HEK293 (cell line): ENCODE measurements at regions not wholly inside any gene's neighbourhood (a gene's known extent, or its start where the extent isn't known, plus 50 kb on each side); places are given as distances from the start of the nearest gene placed in this dataset.

Experiments
- GFI1B ChIP-seq: fragments of 450-650 bp; formaldehyde crosslinking; IDR thresholded peaks from 2 replicates; pipeline ENCODE4 v1.5.1; 2016; ENCODE audit warnings: missing biosample characterization, missing genetic modification characterization
- OVOL3 ChIP-seq: fragments of 450-650 bp; formaldehyde crosslinking; IDR thresholded peaks from 2 replicates; pipeline ENCODE4 v1.5.1; 2016; ENCODE audit warnings: missing biosample characterization, missing genetic modification characterization
- REST ChIP-seq: fragments of 450-650 bp; formaldehyde crosslinking; IDR thresholded peaks from 2 replicates; pipeline ENCODE4 v1.5.1; 2016; ENCODE audit warnings: missing biosample characterization, missing genetic modification characterization
- ZBTB8A ChIP-seq: fragments of 450-650 bp; formaldehyde crosslinking; IDR thresholded peaks from 2 replicates; pipeline ENCODE4 v1.5.1; 2016; ENCODE audit warnings: missing biosample characterization, missing genetic modification characterization
- ZNF121 ChIP-seq: fragments of 450-650 bp; formaldehyde crosslinking; IDR thresholded peaks from 2 replicates; pipeline ENCODE4 v1.5.1; 2016; ENCODE audit warnings: missing biosample characterization, missing genetic modification characterization
- ZNF140 ChIP-seq: fragments of 450-650 bp; formaldehyde crosslinking; IDR thresholded peaks from 2 replicates; pipeline ENCODE4 v1.5.1; 2016; ENCODE audit warnings: missing biosample characterization, missing genetic modification characterization
- ZNF19 ChIP-seq: fragments of 450-650 bp; formaldehyde crosslinking; IDR thresholded peaks from 2 replicates; pipeline ENCODE4; 2016; ENCODE audit warnings: missing biosample characterization, missing genetic modification characterization, low read depth
- ZNF202 ChIP-seq: fragments of 450-650 bp; formaldehyde crosslinking; IDR thresholded peaks from 2 replicates; pipeline ENCODE4 v1.5.1; 2016; ENCODE audit warnings: missing biosample characterization, missing genetic modification characterization, borderline replicate concordance
- ZNF266 ChIP-seq: fragments of 450-650 bp; formaldehyde crosslinking; IDR thresholded peaks from 2 replicates; pipeline ENCODE4 v1.5.1; 2016; ENCODE audit warnings: missing biosample characterization, missing genetic modification characterization, low read depth
- ZNF292 ChIP-seq: fragments of 450-650 bp; formaldehyde crosslinking; IDR thresholded peaks from 2 replicates; pipeline ENCODE4 v1.5.1; 2016; ENCODE audit warnings: low read depth, missing biosample characterization, missing genetic modification characterization, borderline replicate concordance
- ZNF341 ChIP-seq: fragments of 450-650 bp; formaldehyde crosslinking; IDR thresholded peaks from 2 replicates; pipeline ENCODE4; 2016; ENCODE audit warnings: low read depth, missing biosample characterization, missing genetic modification characterization
- ZNF426 ChIP-seq: fragments of 450-650 bp; formaldehyde crosslinking; IDR thresholded peaks from 2 replicates; pipeline ENCODE4 v1.5.1; 2017; ENCODE audit warnings: missing biosample characterization, missing genetic modification characterization, mild to moderate bottlenecking, inconsistent platforms, moderate library complexity
- ZNF433 ChIP-seq: fragments of 450-650 bp; formaldehyde crosslinking; IDR thresholded peaks from 2 replicates; pipeline ENCODE4 v1.5.1; 2016; ENCODE audit warnings: missing biosample characterization, missing genetic modification characterization, low read depth
- ZNF510 ChIP-seq: fragments of 450-650 bp; formaldehyde crosslinking; IDR thresholded peaks from 2 replicates; pipeline ENCODE4 v1.5.1; 2018; ENCODE audit warnings: mild to moderate bottlenecking, missing genetic modification characterization, missing biosample characterization; ENCODE audit not compliant: insufficient replicate concordance
- ZNF518A ChIP-seq: fragments of 450-650 bp; formaldehyde crosslinking; conservative IDR thresholded peaks from 2 replicates; pipeline ENCODE4 v1.5.1; 2016; ENCODE audit warnings: low read depth, missing biosample characterization, missing genetic modification characterization
- ZNF529 ChIP-seq: fragments of 450-650 bp; formaldehyde crosslinking; IDR thresholded peaks from 2 replicates; pipeline ENCODE4 v1.5.1; 2017; ENCODE audit warnings: missing genetic modification characterization, missing biosample characterization; ENCODE audit not compliant: insufficient replicate concordance
- ZNF555 ChIP-seq: fragments of 450-650 bp; formaldehyde crosslinking; conservative IDR thresholded peaks from 2 replicates; pipeline ENCODE4 v1.5.1; 2017; ENCODE audit warnings: missing biosample characterization, mild to moderate bottlenecking, missing genetic modification characterization, inconsistent platforms
- ZNF558 ChIP-seq: fragments of 450-650 bp; formaldehyde crosslinking; IDR thresholded peaks from 2 replicates; pipeline ENCODE4 v1.5.1; 2016; ENCODE audit warnings: missing biosample characterization, missing genetic modification characterization
- ZNF560 ChIP-seq: fragments of 450-650 bp; formaldehyde crosslinking; IDR thresholded peaks from 2 replicates; pipeline ENCODE4 v1.5.1; 2017; ENCODE audit warnings: missing biosample characterization, missing genetic modification characterization, borderline replicate concordance
- ZNF623 ChIP-seq: fragments of 450-650 bp; formaldehyde crosslinking; IDR thresholded peaks from 2 replicates; pipeline ENCODE4 v1.5.1; 2016; ENCODE audit warnings: missing biosample characterization, missing genetic modification characterization
- ZNF629 ChIP-seq: fragments of 450-650 bp; formaldehyde crosslinking; IDR thresholded peaks from 2 replicates; pipeline ENCODE4 v1.5.1; 2017; ENCODE audit warnings: missing biosample characterization, missing genetic modification characterization
- ZNF664 ChIP-seq: fragments of 450-650 bp; formaldehyde crosslinking; IDR thresholded peaks from 2 replicates; pipeline ENCODE4 v1.5.1; 2016; ENCODE audit warnings: missing biosample characterization, missing genetic modification characterization
- ZNF791 ChIP-seq: fragments of 450-650 bp; formaldehyde crosslinking; IDR thresholded peaks from 2 replicates; pipeline ENCODE4 v1.5.1; 2016; ENCODE audit warnings: missing biosample characterization, missing genetic modification characterization
- ZXDB ChIP-seq: fragments of 450-650 bp; formaldehyde crosslinking; IDR thresholded peaks from 2 replicates; pipeline ENCODE4 v1.5.1; 2016; ENCODE audit warnings: missing biosample characterization, missing genetic modification characterization

GRCh38 chr5:77858678-77859077, 82.5 kb upstream of the TBCA start (continued):
- TF ChIP-seq REST (peak; percentile 78), ZNF629 (tag by site-specific recombination) (peak; percentile 38; the same call in 1 of the 2 replicates), OVOL3 (tag by site-specific recombination) (0 out of 2 replicates have a peak, but pooled peaks have one; percentile 34), ZNF518A (tag by site-specific recombination) (peak; percentile 89), ZNF433 (peak; percentile 82), ZNF791 (tag by site-specific recombination) (0 out of 2 replicates have a peak, but pooled peaks have one; percentile 60), ZNF292 (tag by site-specific recombination) (0 out of 2 replicates have a peak, but pooled peaks have one; percentile 24), ZNF341 (tag by site-specific recombination) (peak; percentile 47), ZNF510 (peak; percentile 79), ZNF19 (0 out of 2 replicates have a peak, but pooled peaks have one; percentile 58), ZNF529 (tag by site-specific recombination) (peak; percentile 7), ZNF558 (tag by site-specific recombination) (peak; percentile 84), ZNF266 (tag by site-specific recombination) (peak; percentile 73; the same call in 1 of the 2 replicates), ZNF664 (tag by site-specific recombination) (peak; percentile 70), GFI1B (tag by site-specific recombination) (peak; percentile 49; the same call in 1 of the 2 replicates), ZXDB (tag by site-specific recombination) (peak; percentile 58), ZBTB8A (tag by site-specific recombination) (peak; percentile 82), ZNF121 (tag by site-specific recombination) (0 out of 2 replicates have a peak, but pooled peaks have one; percentile 14), ZNF555 (tag by site-specific recombination) (peak; percentile 83), ZNF623 (tag by site-specific recombination) (peak; percentile 80), ZNF560 (tag by site-specific recombination) (0 out of 2 replicates have a peak, but pooled peaks have one; percentile 46), ZNF140 (tag by site-specific recombination) (peak; percentile 85; the same call in 1 of the 2 replicates), ZNF202 (tag by site-specific recombination) (peak; percentile 82), ZNF426 (tag by site-specific recombination) (peak; percentile 89)
